HCT116 (cell line): ENCODE measurements at regions not wholly inside any gene's neighbourhood (a gene's known extent, or its start where the extent isn't known, plus 50 kb on each side); places are given as distances from the start of the nearest gene placed in this dataset.
"Not testable (repeated sequence)": the region's sequence is repeated elsewhere in the genome, so short reads cannot be mapped to it uniquely, and the experiment has no call there.

Experiments
- EZH2 ChIP-seq: fragments of 200-600 bp; sonication (generic); IDR thresholded peaks from 2 replicates; pipeline ENCODE4 v1.6.1; 2017; ENCODE audit warnings: antibody characterized with exemption, mixed run types
- POLR2A ChIP-seq: IDR thresholded peaks from 2 replicates; pipeline ENCODE4 v1.7.0; 2011; ENCODE audit warnings: borderline replicate concordance; ENCODE audit not compliant: insufficient read depth, insufficient read length; ENCODE audit errors: extremely low read depth
- RAD21 ChIP-seq: IDR thresholded peaks from 2 replicates; pipeline ENCODE4 v1.6.1; 2012; ENCODE audit warnings: low read depth, mild to moderate bottlenecking
- SP1 ChIP-seq: IDR thresholded peaks from 2 replicates; pipeline ENCODE4 v1.6.1; 2012; ENCODE audit warnings: low read depth
- ZFX ChIP-seq: fragments of 450-650 bp; IDR thresholded peaks from 2 replicates; pipeline ENCODE4 v1.6.1; 2017
- TF ChIP-seq, protein P1 (sequence below), 3 experiments: fragments of 200-600 bp in 1 of 3; sonication (generic) in 1 of 3; IDR thresholded peaks in 2 of 3; conservative IDR thresholded peaks in 1 of 3; 2 replicates each; pipeline ENCODE4 v1.5.1; 2012 to 2017; ENCODE audit warnings: low read depth in 2 of 3, low read length in 2 of 3, antibody characterized with exemption in 1 of 3, borderline replicate concordance in 1 of 3, control low read depth in 1 of 3, mild to moderate bottlenecking in 1 of 3, mixed read lengths in 1 of 3, mixed run types in 1 of 3, moderate library complexity in 1 of 3; ENCODE audit not compliant: insufficient read depth in 1 of 3
- TF ChIP-seq, protein P2 (sequence below): IDR thresholded peaks from 2 replicates; pipeline ENCODE4 v1.6.1; 2012; ENCODE audit warnings: low read depth

DNA sequence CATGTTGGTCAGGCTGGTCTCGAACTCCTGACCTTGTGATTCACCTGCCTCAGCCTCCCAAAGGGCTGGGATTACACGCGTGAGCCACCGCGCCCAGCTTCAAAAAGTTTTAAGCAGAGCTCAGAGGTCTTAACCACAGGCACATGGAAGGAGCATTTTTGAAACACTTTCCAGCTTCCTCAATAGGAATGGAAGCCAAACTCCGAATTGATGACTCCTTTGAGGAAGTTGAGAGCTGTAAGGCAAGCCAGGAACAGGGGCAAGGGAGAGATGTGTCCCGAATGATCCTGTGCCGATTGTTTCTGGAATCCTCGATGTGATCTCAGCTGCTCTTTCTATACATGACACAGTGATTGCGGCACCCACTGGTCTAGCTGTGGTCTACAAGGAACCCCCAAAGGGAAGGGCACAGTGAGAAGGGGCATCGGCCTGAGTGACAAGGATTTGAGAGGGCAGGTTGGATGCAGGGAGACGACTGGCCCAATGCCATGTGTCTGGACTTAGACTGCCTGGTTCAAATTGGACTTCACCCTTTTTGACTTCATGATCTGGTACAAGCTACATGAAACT lies 116.2 kb downstream of the ADRA2C start:
- TF ChIP-seq, protein P1, sequence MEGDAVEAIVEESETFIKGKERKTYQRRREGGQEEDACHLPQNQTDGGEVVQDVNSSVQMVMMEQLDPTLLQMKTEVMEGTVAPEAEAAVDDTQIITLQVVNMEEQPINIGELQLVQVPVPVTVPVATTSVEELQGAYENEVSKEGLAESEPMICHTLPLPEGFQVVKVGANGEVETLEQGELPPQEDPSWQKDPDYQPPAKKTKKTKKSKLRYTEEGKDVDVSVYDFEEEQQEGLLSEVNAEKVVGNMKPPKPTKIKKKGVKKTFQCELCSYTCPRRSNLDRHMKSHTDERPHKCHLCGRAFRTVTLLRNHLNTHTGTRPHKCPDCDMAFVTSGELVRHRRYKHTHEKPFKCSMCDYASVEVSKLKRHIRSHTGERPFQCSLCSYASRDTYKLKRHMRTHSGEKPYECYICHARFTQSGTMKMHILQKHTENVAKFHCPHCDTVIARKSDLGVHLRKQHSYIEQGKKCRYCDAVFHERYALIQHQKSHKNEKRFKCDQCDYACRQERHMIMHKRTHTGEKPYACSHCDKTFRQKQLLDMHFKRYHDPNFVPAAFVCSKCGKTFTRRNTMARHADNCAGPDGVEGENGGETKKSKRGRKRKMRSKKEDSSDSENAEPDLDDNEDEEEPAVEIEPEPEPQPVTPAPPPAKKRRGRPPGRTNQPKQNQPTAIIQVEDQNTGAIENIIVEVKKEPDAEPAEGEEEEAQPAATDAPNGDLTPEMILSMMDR (IDR thresholded peaks at IDR 0.05 in 2 of 3, conservative IDR thresholded peaks at IDR 0.05 in 1 of 3; ENCODE audit: borderline replicate concordance in 1 of 3, insufficient read depth in 1 of 3, low read depth in 2 of 3, low read length in 2 of 3): not testable (repeated sequence)
- not testable (repeated sequence) for TF ChIP-seq POLR2A, RAD21, SP1, EZH2, ZFX
- TF ChIP-seq, protein P2, sequence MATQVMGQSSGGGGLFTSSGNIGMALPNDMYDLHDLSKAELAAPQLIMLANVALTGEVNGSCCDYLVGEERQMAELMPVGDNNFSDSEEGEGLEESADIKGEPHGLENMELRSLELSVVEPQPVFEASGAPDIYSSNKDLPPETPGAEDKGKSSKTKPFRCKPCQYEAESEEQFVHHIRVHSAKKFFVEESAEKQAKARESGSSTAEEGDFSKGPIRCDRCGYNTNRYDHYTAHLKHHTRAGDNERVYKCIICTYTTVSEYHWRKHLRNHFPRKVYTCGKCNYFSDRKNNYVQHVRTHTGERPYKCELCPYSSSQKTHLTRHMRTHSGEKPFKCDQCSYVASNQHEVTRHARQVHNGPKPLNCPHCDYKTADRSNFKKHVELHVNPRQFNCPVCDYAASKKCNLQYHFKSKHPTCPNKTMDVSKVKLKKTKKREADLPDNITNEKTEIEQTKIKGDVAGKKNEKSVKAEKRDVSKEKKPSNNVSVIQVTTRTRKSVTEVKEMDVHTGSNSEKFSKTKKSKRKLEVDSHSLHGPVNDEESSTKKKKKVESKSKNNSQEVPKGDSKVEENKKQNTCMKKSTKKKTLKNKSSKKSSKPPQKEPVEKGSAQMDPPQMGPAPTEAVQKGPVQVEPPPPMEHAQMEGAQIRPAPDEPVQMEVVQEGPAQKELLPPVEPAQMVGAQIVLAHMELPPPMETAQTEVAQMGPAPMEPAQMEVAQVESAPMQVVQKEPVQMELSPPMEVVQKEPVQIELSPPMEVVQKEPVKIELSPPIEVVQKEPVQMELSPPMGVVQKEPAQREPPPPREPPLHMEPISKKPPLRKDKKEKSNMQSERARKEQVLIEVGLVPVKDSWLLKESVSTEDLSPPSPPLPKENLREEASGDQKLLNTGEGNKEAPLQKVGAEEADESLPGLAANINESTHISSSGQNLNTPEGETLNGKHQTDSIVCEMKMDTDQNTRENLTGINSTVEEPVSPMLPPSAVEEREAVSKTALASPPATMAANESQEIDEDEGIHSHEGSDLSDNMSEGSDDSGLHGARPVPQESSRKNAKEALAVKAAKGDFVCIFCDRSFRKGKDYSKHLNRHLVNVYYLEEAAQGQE: not testable (repeated sequence)
